LHCN-M2 (cell line): ENCODE measurements at regions not wholly inside any gene's neighbourhood (a gene's known extent, or its start where the extent isn't known, plus 50 kb on each side); places are given as distances from the start of the nearest gene placed in this dataset.
"Not testable (repeated sequence)": the region's sequence is repeated elsewhere in the genome, so short reads cannot be mapped to it uniquely, and the experiment has no call there.

ENCODE experiments used
- DNase-seq: peaks from one replicate; pipeline ENCODE4 v3.0.0-alpha.2; 2012; ENCODE audit warnings: low read depth

- no peak for DNase-seq
These were observed 133.1 kb upstream of the TBCA start for GRCh38 chr5:77909237-77909636.

- no peak for DNase-seq
These were observed 132.6 kb upstream of the TBCA start for GRCh38 chr5:77908787-77909186.

GRCh38 chr5:77907786-77908185 is 131.6 kb upstream of the TBCA start:
- no peak for DNase-seq

GRCh38 chr5:77906806-77907205 is 130.7 kb upstream of the TBCA start:
- DNase-seq: no peak

DNA sequence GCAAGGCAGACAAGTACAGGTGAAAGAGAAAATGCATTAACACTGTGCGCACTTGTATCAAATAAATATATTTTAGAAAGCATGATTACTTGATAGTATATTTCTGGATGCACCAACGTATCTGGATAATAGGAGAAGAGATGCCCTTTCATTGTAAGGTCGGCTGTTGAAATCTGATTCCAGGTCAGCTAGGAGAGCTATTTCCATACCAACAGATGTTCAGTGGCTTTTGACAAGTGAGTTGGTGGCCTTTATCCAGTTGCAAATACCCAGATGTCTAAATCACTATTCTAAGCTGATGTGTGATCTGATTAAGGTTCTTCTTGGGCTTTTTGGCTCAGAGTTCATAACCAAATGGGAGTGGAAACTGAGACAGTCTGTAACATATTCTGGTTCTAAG is 128.2 kb upstream of the TBCA start:
- DNase-seq: no peak

- no peak for DNase-seq
These were observed 124.6 kb upstream of the TBCA start for GRCh38 chr5:77900691-77901090.

- DNase-seq: no peak
These were observed 122.2 kb upstream of the TBCA start for GRCh38 chr5:77898385-77898784.

GRCh38 chr5:77896338-77896737 is 120.2 kb upstream of the TBCA start:
- no peak for DNase-seq

GRCh38 chr5:77894103-77894502 is 118.0 kb upstream of the TBCA start:
- DNase-seq: not testable (repeated sequence)

GRCh38 chr5:77893225-77893860 is 117.2 kb upstream of the TBCA start:
- DNase-seq: peak; percentile 96

GRCh38 chr5:77892061-77893010 is 116.2 kb upstream of the TBCA start:
- no peak for DNase-seq

DNA sequence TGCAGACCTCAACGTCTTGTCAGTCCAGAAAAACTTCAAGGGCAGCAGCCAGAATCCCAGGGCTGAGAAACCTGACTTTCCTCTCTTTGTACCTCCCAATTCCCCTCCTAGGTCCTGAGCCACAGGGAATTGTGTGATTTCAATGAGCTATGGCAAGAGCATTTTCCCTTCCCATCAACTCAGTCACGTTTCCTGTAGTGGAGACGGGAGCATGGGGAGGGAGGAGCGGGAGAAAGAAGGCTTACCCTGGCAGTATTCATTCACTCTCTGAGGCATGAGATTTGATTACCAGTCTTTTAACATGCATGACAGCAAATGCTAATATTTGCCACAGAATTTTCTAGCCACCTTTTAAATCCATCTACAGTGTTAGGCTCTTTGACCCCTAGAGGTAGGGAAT is 109.4 kb upstream of the TBCA start:
- no peak for DNase-seq

GRCh38 chr5:77882670-77883257 is 106.6 kb upstream of the TBCA start:
- DNase-seq: no peak

GRCh38 chr5:77881528-77881927 is 105.4 kb upstream of the TBCA start:
- no peak for DNase-seq

DNA sequence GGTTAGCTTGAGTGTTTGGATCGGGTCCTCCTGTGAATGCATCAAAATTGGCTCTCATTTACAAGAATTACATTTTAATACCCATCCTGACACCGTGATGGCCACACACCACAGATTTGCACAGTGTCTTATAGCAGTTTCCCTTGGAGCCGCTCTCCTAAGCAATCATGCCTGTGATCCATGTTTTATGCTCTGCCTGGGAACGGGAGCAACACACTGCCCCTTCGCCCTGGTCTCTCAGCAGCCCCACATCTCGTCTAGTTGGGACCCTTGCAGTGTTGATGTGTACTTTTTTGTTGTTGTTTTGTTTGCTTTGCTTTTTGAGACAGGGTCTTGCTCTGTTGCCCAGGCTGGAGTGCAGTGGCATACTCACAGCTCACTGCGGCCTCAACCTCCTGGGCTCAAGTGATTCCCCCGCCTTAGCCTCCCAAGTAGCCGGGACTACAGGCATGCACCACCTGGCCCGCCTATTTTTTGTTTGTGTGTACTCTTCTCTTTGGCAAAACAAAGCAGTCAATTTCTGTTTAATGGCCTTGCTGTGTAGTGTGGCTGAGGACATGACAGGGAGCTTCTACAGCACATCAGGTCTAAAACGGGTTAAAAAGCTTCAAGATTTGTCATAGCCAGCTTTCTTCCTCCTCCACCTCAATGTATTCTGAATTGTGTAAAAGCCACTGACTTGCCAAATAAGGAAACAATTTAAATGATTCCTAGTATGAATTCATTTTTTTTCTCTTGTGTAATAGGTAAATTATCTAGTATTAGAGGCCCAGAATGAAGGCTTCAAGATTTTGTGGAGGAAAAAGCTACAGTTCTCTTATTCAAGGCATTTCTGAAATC is 101.6 kb upstream of the TBCA start:
- DNase-seq: no peak

DNA sequence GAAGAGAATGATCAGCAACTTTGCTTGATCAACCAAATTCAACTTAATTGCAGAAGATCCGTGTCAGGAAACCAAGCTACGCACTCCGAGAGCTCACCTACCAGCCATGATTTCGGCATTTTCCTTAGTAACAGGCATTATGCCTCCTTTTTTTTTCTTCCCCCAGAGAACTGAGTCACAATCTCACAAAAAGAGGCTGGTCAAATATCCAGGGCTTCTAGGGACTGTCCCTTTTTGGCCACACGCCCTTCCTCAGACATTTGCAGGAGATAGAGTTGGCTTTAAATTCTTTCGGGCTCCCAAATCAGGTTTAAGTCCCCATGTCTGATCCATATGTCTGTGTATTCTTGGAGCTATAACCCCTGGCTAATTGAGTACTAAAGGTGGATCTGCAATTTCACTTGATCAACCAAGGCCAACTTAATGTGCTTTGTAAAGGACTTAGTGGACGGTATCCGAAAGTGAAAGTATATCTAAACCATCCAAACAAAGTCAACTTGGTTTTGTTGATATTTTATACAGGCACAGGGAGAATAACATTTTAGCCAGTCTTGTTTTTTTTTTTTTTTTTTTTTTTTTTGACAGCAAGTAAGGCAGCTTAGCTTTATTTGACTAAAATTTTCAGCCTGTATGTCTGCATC is 100.8 kb upstream of the TBCA start:
- no peak for DNase-seq

GRCh38 chr5:77876316-77876715 is 100.2 kb upstream of the TBCA start:
- DNase-seq: no peak

DNA sequence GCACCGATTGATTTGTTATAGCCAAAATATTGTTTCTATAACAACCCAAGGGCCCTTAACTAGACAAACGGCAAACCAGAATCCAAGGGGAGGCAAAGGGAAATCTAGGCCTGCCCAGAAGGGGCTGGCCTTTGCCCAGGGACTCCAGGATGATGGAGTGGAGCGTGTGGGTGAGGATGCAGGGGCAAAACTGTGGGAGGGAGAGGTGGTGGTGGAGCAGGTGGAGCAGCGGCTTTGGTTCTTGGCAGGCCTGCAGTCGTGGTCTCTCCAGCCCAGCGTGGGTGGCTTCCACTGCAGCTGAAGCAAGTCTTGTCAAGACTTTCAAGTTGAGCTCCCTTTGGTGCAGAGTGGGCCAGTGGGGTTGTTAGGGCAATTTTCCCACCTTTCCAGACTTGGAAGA is 98.6 kb upstream of the TBCA start:
- no peak for DNase-seq

GRCh38 chr5:77873239-77873638 is 97.1 kb upstream of the TBCA start:
- DNase-seq: no peak

GRCh38 chr5:77871946-77872345 is 95.8 kb upstream of the TBCA start:
- DNase-seq: no peak

DNA sequence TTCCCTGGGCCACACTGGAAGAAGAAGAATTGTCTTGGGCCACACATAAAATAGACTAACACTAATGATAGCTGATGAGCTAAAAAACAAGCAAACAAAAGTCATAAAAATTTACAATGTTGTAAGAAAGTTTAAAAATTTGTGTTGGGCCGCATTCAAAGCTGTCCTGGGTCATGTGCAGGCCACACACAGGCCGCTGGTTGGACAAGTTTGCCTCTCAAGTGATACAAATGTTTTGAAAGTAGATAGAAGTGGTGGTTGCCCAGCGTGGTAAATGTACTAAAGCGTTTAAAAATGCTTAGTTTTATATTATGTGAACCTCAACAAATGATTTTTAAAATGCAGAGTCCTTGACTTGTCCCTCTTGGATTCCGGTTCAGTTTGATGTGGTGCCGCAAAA is 94.9 kb upstream of the TBCA start:
- DNase-seq: no peak
